NCI-H1694 treated with DMSO at 0.1 percent for 48 hours (cell line): ENCODE measurements at regions not wholly inside any gene's neighbourhood (a gene's known extent, or its start where the extent isn't known, plus 50 kb on each side); places are given as distances from the start of the nearest gene placed in this dataset.
"Not testable (repeated sequence)": the region's sequence is repeated elsewhere in the genome, so short reads cannot be mapped to it uniquely, and the experiment has no call there.

Source experiments
- DNase-seq: peaks from one replicate; lab custom pipeline; 2025; lab: John Stamatoyannopoulos, UW

- no peak for DNase-seq
Observed at GRCh38 chr7:155948845-155949244, 136.6 kb upstream of the SHH start.

GRCh38 chr7:155948423-155948822 lies 136.2 kb upstream of the SHH start:
- DNase-seq, result no peak

- no peak for DNase-seq
Observed at GRCh38 chr7:155947051-155947450, 134.8 kb upstream of the SHH start.

GRCh38 chr7:155945670-155946325 lies 133.5 kb upstream of the SHH start:
- DNase-seq, result no peak

- no peak for DNase-seq
Observed at GRCh38 chr7:155944901-155945300, 132.6 kb upstream of the SHH start.

- no peak for DNase-seq
Observed at GRCh38 chr7:155943251-155943899, 131.1 kb upstream of the SHH start.

- no peak for DNase-seq
Observed at GRCh38 chr7:155942226-155942950, 130.1 kb upstream of the SHH start.

GRCh38 chr7:155941688-155942087 lies 129.4 kb upstream of the SHH start:
- no peak for DNase-seq

GRCh38 chr7:155939350-155939749 lies 127.1 kb upstream of the SHH start:
- no peak for DNase-seq

- no peak for DNase-seq
Observed at GRCh38 chr7:155938129-155938528, 125.9 kb upstream of the SHH start.

GRCh38 chr7:155935726-155936125 lies 123.5 kb upstream of the SHH start:
- no peak for DNase-seq

GRCh38 chr7:155935005-155935557 lies 122.8 kb upstream of the SHH start:
- no peak for DNase-seq

- DNase-seq, result not testable (repeated sequence)
Observed at GRCh38 chr7:155932324-155932723, 120.1 kb upstream of the SHH start.

GRCh38 chr7:155931396-155932085 lies 119.3 kb upstream of the SHH start:
- no peak for DNase-seq

GRCh38 chr7:155930527-155930926 lies 118.3 kb upstream of the SHH start:
- no peak for DNase-seq

GRCh38 chr7:155930061-155930460 lies 117.8 kb upstream of the SHH start:
- DNase-seq, result no peak

GRCh38 chr7:155928583-155928982 lies 116.3 kb upstream of the SHH start:
- no peak for DNase-seq

GRCh38 chr7:155927905-155928304 lies 115.6 kb upstream of the SHH start:
- DNase-seq, result no peak

- no peak for DNase-seq
Observed at GRCh38 chr7:155925682-155926081, 113.4 kb upstream of the SHH start.

GRCh38 chr7:155922067-155922816 lies 110.0 kb upstream of the SHH start:
- no peak for DNase-seq

GRCh38 chr7:155921804-155922066 lies 109.5 kb upstream of the SHH start:
- DNase-seq, result no peak
